Heart right ventricle (tissue), 16 donors: ENCODE measurements at regions not wholly inside any gene's neighbourhood (a gene's known extent, or its start where the extent isn't known, plus 50 kb on each side); places are given as distances from the start of the nearest gene placed in this dataset.

Source experiments
- ATAC-seq, 8 donors: fragments of 200-7000 bp; cut with Tn5 transposase; one replicate each; pipeline ENCODE4 v1.9.1; 2020; ENCODE audit warnings: mild to moderate bottlenecking in 8 of 8, moderate library complexity in 8 of 8, moderate number of reproducible peaks in 1 of 8
- DNase-seq, 2 donors: peaks; one replicate each; pipeline ENCODE4 v3.0.0-alpha.2; 2020
- H3K27ac ChIP-seq, 10 donors: fragments of 200-600 bp; sonication (generic) in 2 of 10; one replicate each; pipeline versions ENCODE4 v1.5.0 to v1.8.0; 2020 to 2022; ENCODE audit warnings: mild to moderate bottlenecking in 3 of 10
- H3K27me3 ChIP-seq, 7 donors: fragments of 200-600 bp; one replicate each; pipeline ENCODE4 v1.8.0; 2021 to 2022; ENCODE audit warnings: mild to moderate bottlenecking in 2 of 7
- H3K36me3 ChIP-seq, 9 donors: fragments of 200-600 bp; sonication (generic) in 1 of 9; one replicate each; pipeline versions ENCODE4 v1.5.0 to v1.8.0; 2020 to 2022; ENCODE audit warnings: mild to moderate bottlenecking in 2 of 9
- H3K4me1 ChIP-seq, 9 donors: fragments of 200-600 bp; sonication (generic) in 1 of 9; one replicate each; pipeline versions ENCODE4 v1.5.0 to v1.8.0; 2020 to 2022; ENCODE audit warnings: mild to moderate bottlenecking in 4 of 9
- H3K4me3 ChIP-seq, 10 donors: fragments of 200-600 bp; sonication (generic) in 2 of 10; one replicate each; pipeline versions ENCODE4 v1.5.0 to v1.8.0; 2020 to 2022; ENCODE audit warnings: mild to moderate bottlenecking in 7 of 10, moderate library complexity in 2 of 10
- H3K9me3 ChIP-seq, 11 donors: fragments of 200-600 bp in 10 of 11; sonication (generic) in 2 of 11; one replicate each; pipeline versions ENCODE4 v1.5.0 to v1.8.0; 2013 to 2022; ENCODE audit warnings: mild to moderate bottlenecking in 2 of 11, control low read depth in 1 of 11, moderate library complexity in 1 of 11
- CTCF ChIP-seq, 9 donors: fragments of 200-600 bp; sonication (generic) in 2 of 9; IDR thresholded peaks; one replicate each; pipeline versions ENCODE4 v1.5.0 to v1.8.0; 2021 to 2022; ENCODE audit warnings: antibody characterized with exemption in 9 of 9, mild to moderate bottlenecking in 5 of 9, moderate library complexity in 1 of 9
- WGBS, 2 donors: extraction: QIAGEN DNeasy Blood & Tissue Kit; methylation state at CpG; one replicate each; pipeline ENCODE4 v1.1.7; 2013; ENCODE audit warnings: inconsistent platforms in 1 of 2; 5-methylcytosine and 5-hydroxymethylcytosine counted together
- intact Hi-C, 10 donors: fragments of 100-400 bp; cut with DNase I; formaldehyde crosslinking; loops; one replicate each; pipeline versions ENCODE4 v1.11.1 to v1.14.2; 2022
- donor health status: Arrhythmogenic right ventricular cardiomyopathy.
- donor health status: ischemic (EF 13 %, LVEDD 7.1; RV severe dilation, severe dysfunction).
- donor health status: healthy with polysubstance abuse.
- donor health status: DM: no; HTN: yes; CAD: no.
- donor health status: DM: no; HTN: no; CAD: no.
- donor health status: ischemic (EF 25% LVEDD 6.9; RV normal size, moderate dysfunction).
- donor health status: ischemic (EF 25% LVEDD 5.7; RV mildly dilated, moderate dysfunction).
- donor health status: healthy.
- donor health status: DM: yes; HTN: yes; CAD: no.
- donor health status: Ischemic cardiomyopathy.
- donor health status: ischemic (EF 35%, LVEDD 5.7; RV mildly dilated, moderate dysfunction).
- donor health status: nonischemic (EF 11% LVEDD 7.7; RV severe dilation, severe dysfunction).
- donor health status: DM: yes; HTN: yes; CAD: no.
- donor health status: PGD.
- donor health status: ischemic (EF 29% LVEDD 5.4; RV normal size, mild dysfunction).
- donor health status: nonischemic (EF 23%, LVEDD 6.1; RV moderate dilation, normal function).

- Histone ChIP-seq H3K27me3 (no peaks in the 10 kb centered on the region), H3K27ac (peak overlapping the region in 6 of 10 donors; percentile 11 to 68 (median 42)), H3K36me3 (no peaks in the 10 kb centered on the region), H3K9me3 (no peaks in the 10 kb centered on the region), H3K4me1 (peaks cover 0 to 42% (median 22%) of the 10 kb centered on the region in 9 donors), H3K4me3 (peak overlapping the region in 8 of 10 donors; percentile 7 to 50 (median 34))
- ATAC-seq: peak; percentile 34 to 76 (median 60)
- WGBS, 2 donors: 33 to 55% methylated on average over 10 of the region's 10 CpGs
- DNase-seq: peak; percentile 35 to 53
- no peak for TF ChIP-seq CTCF (IDR thresholded peaks at IDR 0.05)
- intact Hi-C loops: loop anchor here (2.0 to 10.0 kb wide), 12 partner anchors 144 to 536 kb away; partner anchors contain the start of gene KLF12 (in 3 of the 10)
Measured at GRCh38 chr13:74288361-74288911, 154.2 kb upstream of the KLF12 start.

- peak overlapping the region in 4 of 10 donors; percentile 25 to 68 (median 52) for H3K27ac ChIP-seq
- peaks cover 0 to 42% (median 22%) of the 10 kb centered on the region in 9 donors for H3K4me1 ChIP-seq
- peak overlapping the region in 8 of 10 donors; percentile 7 to 50 (median 34) for H3K4me3 ChIP-seq
- no peaks in the 10 kb centered on the region for H3K36me3 ChIP-seq
- no peaks in the 10 kb centered on the region for H3K27me3 ChIP-seq
- no peaks in the 10 kb centered on the region for H3K9me3 ChIP-seq
- no peak for TF ChIP-seq CTCF (IDR thresholded peaks at IDR 0.05)
- ATAC-seq: peak in 7 of 8 donors; percentile 9 to 63 (median 48)
- DNase-seq: peak; percentile 65 to 85
- intact Hi-C loops: loop anchor here (2.0 to 10.0 kb wide), 14 partner anchors 143 to 535 kb away; partner anchors contain the start of gene KLF12 (in 3 of the 10)
- 22 to 26% methylated on average over 4 of the region's 4 CpGs for WGBS, 2 donors
Measured at GRCh38 chr13:74287724-74288169, 153.5 kb upstream of the KLF12 start.

- H3K4me3 ChIP-seq: no peak overlapping the region
- DNase-seq: no peak
- H3K36me3 ChIP-seq: no peaks in the 10 kb centered on the region
- no peaks in the 10 kb centered on the region for H3K9me3 ChIP-seq
- H3K4me1 ChIP-seq: no peaks in the 10 kb centered on the region
- H3K27ac ChIP-seq: no peak overlapping the region
- ATAC-seq: no peak
- H3K27me3 ChIP-seq: no peaks in the 10 kb centered on the region
- no peak for TF ChIP-seq CTCF (IDR thresholded peaks at IDR 0.05)
- intact Hi-C loops: loop anchor here in 5 of 10 donors (5.0 to 10.0 kb wide), 6 partner anchors 136 to 526 kb away; partner anchors contain the start of gene KLF12 (in 1 of the 5)
- WGBS, 2 donors: 63 to 65% methylated on average over 1 of the region's 1 CpG
Measured at GRCh38 chr13:74280795-74281490, 146.7 kb upstream of the KLF12 start.

GRCh38 chr13:74280093-74280794 is 146.0 kb upstream of the KLF12 start:
- no peak for DNase-seq
- intact Hi-C loops: loop anchor here in 5 of 10 donors (5.0 to 10.0 kb wide), 6 partner anchors 135 to 525 kb away; partner anchors contain the start of gene KLF12 (in 1 of the 5)
- ATAC-seq: no peak
- WGBS, 2 donors: 91 to 93% methylated on average over 3 of the region's 3 CpGs
- no peaks in the 10 kb centered on the region for H3K9me3 ChIP-seq
- H3K4me1 ChIP-seq: no peaks in the 10 kb centered on the region
- no peak overlapping the region for H3K4me3 ChIP-seq
- no peak overlapping the region for H3K27ac ChIP-seq
- no peak for TF ChIP-seq CTCF (IDR thresholded peaks at IDR 0.05)
- H3K36me3 ChIP-seq: no peaks in the 10 kb centered on the region
- H3K27me3 ChIP-seq: no peaks in the 10 kb centered on the region
